Astrocyte of the spinal cord (primary cell): ENCODE measurements at regions not wholly inside any gene's neighbourhood (a gene's known extent, or its start where the extent isn't known, plus 50 kb on each side); places are given as distances from the start of the nearest gene placed in this dataset.
"Not testable (repeated sequence)": the region's sequence is repeated elsewhere in the genome, so short reads cannot be mapped to it uniquely, and the experiment has no call there.

Source experiments
- DNase-seq: peaks from one replicate; pipeline ENCODE4 v3.0.0; 2011; ENCODE audit warnings: low read depth, low spot score
- H3K4me3 ChIP-seq: 2 replicates; pipeline ENCODE4 v1.5.1; 2011; ENCODE audit warnings: low read depth, mild to moderate bottlenecking, low read length, moderate library complexity
- CTCF ChIP-seq: IDR thresholded peaks from 2 replicates; pipeline ENCODE4 v1.5.1; 2012; ENCODE audit warnings: low read depth, mild to moderate bottlenecking, low read length, inconsistent platforms
- in situ Hi-C: cut with HindIII; loops from 2 replicates; pipeline ENCODE4 v1.10.0; 2017; ENCODE audit warnings: low sequenced_read_pairs

- no peak overlapping the region for H3K4me3 ChIP-seq
- no peak for DNase-seq
- in situ Hi-C loops = no loop called here
- TF ChIP-seq CTCF = no peak
These were observed 499.2 kb downstream of the CCER1 start for GRCh38 chr12:90455756-90456155.

- TF ChIP-seq CTCF = no peak
- no peak overlapping the region for H3K4me3 ChIP-seq
- in situ Hi-C loops = no loop called here
- no peak for DNase-seq
These were observed 505.4 kb downstream of the CCER1 start for GRCh38 chr12:90449611-90450010.

GRCh38 chr12:90443466-90443865 is 511.5 kb downstream of the CCER1 start:
- H3K4me3 ChIP-seq, DNase-seq, in situ Hi-C loops: not testable (repeated sequence)

GRCh38 chr12:90441431-90441830 is 513.5 kb downstream of the CCER1 start:
- no peak for TF ChIP-seq CTCF
- no peak for DNase-seq
- in situ Hi-C loops = no loop called here
- no peak overlapping the region for H3K4me3 ChIP-seq

- no peak for TF ChIP-seq CTCF
- no peak for DNase-seq
- in situ Hi-C loops = no loop called here
- H3K4me3 ChIP-seq = no peak overlapping the region
These were observed 526.1 kb downstream of the CCER1 start for GRCh38 chr12:90428881-90429280.

- no peak for TF ChIP-seq CTCF
- H3K4me3 ChIP-seq = no peak overlapping the region
- no peak for DNase-seq
- in situ Hi-C loops = no loop called here
These were observed 526.5 kb downstream of the CCER1 start for GRCh38 chr12:90428465-90428864.

- no peak for TF ChIP-seq CTCF
- in situ Hi-C loops = no loop called here
- no peak for DNase-seq
- H3K4me3 ChIP-seq = no peak overlapping the region
These were observed 531.0 kb downstream of the CCER1 start for GRCh38 chr12:90423965-90424364.
